COLO668 (cell line): ENCODE measurements at regions not wholly inside any gene's neighbourhood (a gene's known extent, or its start where the extent isn't known, plus 50 kb on each side); places are given as distances from the start of the nearest gene placed in this dataset.
"Not testable (repeated sequence)": the region's sequence is repeated elsewhere in the genome, so short reads cannot be mapped to it uniquely, and the experiment has no call there.

Experiments
- DNase-seq: peaks from one replicate; lab custom pipeline; 2025; ENCODE audit not compliant: unreplicated experiment; lab: John Stamatoyannopoulos, UW

- DNase-seq = no peak
These were observed 519.7 kb downstream of the PCDH7 start for GRCh38 chr4:31239886-31240285.

GRCh38 chr4:31241504-31242106 lies 521.4 kb downstream of the PCDH7 start:
- no peak for DNase-seq

GRCh38 chr4:31246856-31247255 lies 526.7 kb downstream of the PCDH7 start:
- DNase-seq = no peak

- DNase-seq = no peak
These were observed 539.0 kb downstream of the PCDH7 start for GRCh38 chr4:31259119-31259518.

GRCh38 chr4:31261632-31262031 lies 541.5 kb downstream of the PCDH7 start:
- DNase-seq = no peak

GRCh38 chr4:31266094-31266493 lies 545.9 kb downstream of the PCDH7 start:
- not testable (repeated sequence) for DNase-seq

- DNase-seq = no peak
These were observed 552.3 kb downstream of the PCDH7 start for GRCh38 chr4:31272331-31273061.

- no peak for DNase-seq
These were observed 555.7 kb downstream of the PCDH7 start for GRCh38 chr4:31275906-31276305.

- DNase-seq = no peak
These were observed 563.5 kb downstream of the PCDH7 start for GRCh38 chr4:31283679-31284078.

GRCh38 chr4:31290836-31291235 lies 570.7 kb downstream of the PCDH7 start:
- DNase-seq = no peak

- no peak for DNase-seq
These were observed 571.1 kb downstream of the PCDH7 start for GRCh38 chr4:31291238-31291637.

GRCh38 chr4:31294655-31295480 lies 574.7 kb downstream of the PCDH7 start:
- no peak for DNase-seq

GRCh38 chr4:31298737-31299136 lies 578.6 kb downstream of the PCDH7 start:
- DNase-seq = no peak

- no peak for DNase-seq
These were observed 586.9 kb downstream of the PCDH7 start for GRCh38 chr4:31307029-31307428.

GRCh38 chr4:31324814-31325213 lies 604.6 kb downstream of the PCDH7 start:
- DNase-seq = no peak

GRCh38 chr4:31325300-31325699 lies 605.1 kb downstream of the PCDH7 start:
- DNase-seq = no peak

- no peak for DNase-seq
These were observed 606.9 kb downstream of the PCDH7 start for GRCh38 chr4:31327031-31327430.

- DNase-seq = no peak
These were observed 608.8 kb downstream of the PCDH7 start for GRCh38 chr4:31328932-31329331.

GRCh38 chr4:31334086-31334910 lies 614.1 kb downstream of the PCDH7 start:
- DNase-seq = no peak

GRCh38 chr4:31338000-31338399 lies 617.8 kb downstream of the PCDH7 start:
- no peak for DNase-seq
